GM18519 (cell line): ENCODE measurements at regions not wholly inside any gene's neighbourhood (a gene's known extent, or its start where the extent isn't known, plus 50 kb on each side); places are given as distances from the start of the nearest gene placed in this dataset.

Experiments used
- ATAC-seq: cut with Tn5 transposase; IDR thresholded peaks from one replicate; pipeline ENCODE4 v1.9.1; 2021; ENCODE audit warnings: mild to moderate bottlenecking, moderate library complexity; ENCODE audit not compliant: unreplicated experiment, low FRiP score

- ATAC-seq, result no peak
Measured at GRCh38 chr10:21270976-21271375, 254.5 kb downstream of the SKIDA1 start.

GRCh38 chr10:21269289-21269688, 256.2 kb downstream of the SKIDA1 start:
- ATAC-seq, result no peak

GRCh38 chr10:21265622-21266021, 259.9 kb downstream of the SKIDA1 start:
- ATAC-seq, result no peak

GRCh38 chr10:21264271-21264670, 261.2 kb downstream of the SKIDA1 start:
- no peak for ATAC-seq

- no peak for ATAC-seq
Measured at GRCh38 chr10:21263839-21264238, 261.6 kb downstream of the SKIDA1 start.

- ATAC-seq, result no peak
Measured at GRCh38 chr10:21263263-21263803, 262.1 kb downstream of the SKIDA1 start.

- no peak for ATAC-seq
Measured at GRCh38 chr10:21261842-21262294, 263.6 kb downstream of the SKIDA1 start.

GRCh38 chr10:21260506-21261149, 264.9 kb downstream of the SKIDA1 start:
- ATAC-seq, result no peak

GRCh38 chr10:21260066-21260465, 265.4 kb downstream of the SKIDA1 start:
- ATAC-seq, result no peak

- no peak for ATAC-seq
Measured at GRCh38 chr10:21257919-21258318, 267.6 kb downstream of the SKIDA1 start.

- no peak for ATAC-seq
Measured at GRCh38 chr10:21257191-21257590, 268.3 kb downstream of the SKIDA1 start.

GRCh38 chr10:21249435-21249834, 276.0 kb downstream of the SKIDA1 start:
- ATAC-seq, result no peak

- no peak for ATAC-seq
Measured at GRCh38 chr10:21247592-21247991, 277.9 kb downstream of the SKIDA1 start.

GRCh38 chr10:21246178-21246577, 279.3 kb downstream of the SKIDA1 start:
- no peak for ATAC-seq

- no peak for ATAC-seq
Measured at GRCh38 chr10:21243748-21244257, 281.7 kb downstream of the SKIDA1 start.

- ATAC-seq, result no peak
Measured at GRCh38 chr10:21242915-21243314, 282.6 kb downstream of the SKIDA1 start.

GRCh38 chr10:21238717-21239116, 286.8 kb downstream of the SKIDA1 start:
- no peak for ATAC-seq

- ATAC-seq, result no peak
Measured at GRCh38 chr10:21238044-21238443, 287.4 kb downstream of the SKIDA1 start.

GRCh38 chr10:21234761-21235160, 290.7 kb downstream of the SKIDA1 start:
- ATAC-seq, result no peak

GRCh38 chr10:21230219-21230618, 295.3 kb downstream of the SKIDA1 start:
- ATAC-seq, result peak; percentile 55

GRCh38 chr10:21217748-21218367, 307.6 kb downstream of the SKIDA1 start:
- ATAC-seq, result no peak

GRCh38 chr10:21217107-21217506, 308.4 kb downstream of the SKIDA1 start:
- no peak for ATAC-seq
